Epithelial cell of esophagus (primary cell): ENCODE measurements at regions not wholly inside any gene's neighbourhood (a gene's known extent, or its start where the extent isn't known, plus 50 kb on each side); places are given as distances from the start of the nearest gene placed in this dataset.

ENCODE experiments used
- DNase-seq: peaks from one replicate; pipeline ENCODE4 v3.0.0; 2010; ENCODE audit warnings: low read depth
- H3K4me3 ChIP-seq: 2 replicates; pipeline ENCODE4 v1.5.1; 2011; ENCODE audit warnings: mild to moderate bottlenecking, low read length, control low read depth
- TF ChIP-seq, protein P1 (sequence below): IDR thresholded peaks from 2 replicates; pipeline ENCODE4 v1.5.1; 2011; ENCODE audit warnings: low read depth, mild to moderate bottlenecking, low read length, control low read depth, inconsistent platforms; ENCODE audit not compliant: insufficient read depth; ENCODE audit errors: missing control alignments

DNA sequence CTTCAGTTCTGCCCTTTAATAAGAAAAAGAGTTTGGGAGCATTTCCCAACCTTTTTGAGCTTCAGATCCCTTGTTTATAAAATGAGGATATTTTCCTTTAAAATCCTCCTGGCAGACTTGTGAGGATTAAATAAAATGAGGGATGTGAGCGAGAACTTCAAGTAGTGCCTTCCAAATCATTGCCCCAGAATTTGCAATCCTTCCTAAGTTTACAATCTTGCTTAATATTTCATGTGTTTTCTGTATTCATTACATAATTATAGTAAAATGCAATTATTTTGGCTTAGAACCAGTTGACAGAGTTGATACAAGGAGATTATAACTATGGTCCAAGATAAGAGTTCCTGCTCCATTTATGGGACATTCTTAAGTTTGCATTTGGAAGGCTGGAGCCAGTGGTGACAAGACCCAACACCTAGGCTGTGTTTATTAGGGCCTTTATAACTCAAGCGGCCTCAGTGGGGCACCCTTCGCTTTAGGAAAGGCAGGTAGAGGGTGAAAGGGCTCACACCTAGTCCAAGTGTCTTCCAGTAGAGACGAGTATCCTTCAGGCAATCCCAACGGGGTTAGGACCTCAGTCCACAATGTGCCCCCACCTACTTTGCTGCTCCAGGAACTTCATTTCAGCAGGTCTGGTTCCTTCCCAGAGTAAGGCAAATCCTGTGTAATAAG, 317.5 kb downstream of the WDR11 start:
- TF ChIP-seq, protein P1, sequence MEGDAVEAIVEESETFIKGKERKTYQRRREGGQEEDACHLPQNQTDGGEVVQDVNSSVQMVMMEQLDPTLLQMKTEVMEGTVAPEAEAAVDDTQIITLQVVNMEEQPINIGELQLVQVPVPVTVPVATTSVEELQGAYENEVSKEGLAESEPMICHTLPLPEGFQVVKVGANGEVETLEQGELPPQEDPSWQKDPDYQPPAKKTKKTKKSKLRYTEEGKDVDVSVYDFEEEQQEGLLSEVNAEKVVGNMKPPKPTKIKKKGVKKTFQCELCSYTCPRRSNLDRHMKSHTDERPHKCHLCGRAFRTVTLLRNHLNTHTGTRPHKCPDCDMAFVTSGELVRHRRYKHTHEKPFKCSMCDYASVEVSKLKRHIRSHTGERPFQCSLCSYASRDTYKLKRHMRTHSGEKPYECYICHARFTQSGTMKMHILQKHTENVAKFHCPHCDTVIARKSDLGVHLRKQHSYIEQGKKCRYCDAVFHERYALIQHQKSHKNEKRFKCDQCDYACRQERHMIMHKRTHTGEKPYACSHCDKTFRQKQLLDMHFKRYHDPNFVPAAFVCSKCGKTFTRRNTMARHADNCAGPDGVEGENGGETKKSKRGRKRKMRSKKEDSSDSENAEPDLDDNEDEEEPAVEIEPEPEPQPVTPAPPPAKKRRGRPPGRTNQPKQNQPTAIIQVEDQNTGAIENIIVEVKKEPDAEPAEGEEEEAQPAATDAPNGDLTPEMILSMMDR = no peak
- DNase-seq = no peak
- no peak overlapping the region for H3K4me3 ChIP-seq

DNA sequence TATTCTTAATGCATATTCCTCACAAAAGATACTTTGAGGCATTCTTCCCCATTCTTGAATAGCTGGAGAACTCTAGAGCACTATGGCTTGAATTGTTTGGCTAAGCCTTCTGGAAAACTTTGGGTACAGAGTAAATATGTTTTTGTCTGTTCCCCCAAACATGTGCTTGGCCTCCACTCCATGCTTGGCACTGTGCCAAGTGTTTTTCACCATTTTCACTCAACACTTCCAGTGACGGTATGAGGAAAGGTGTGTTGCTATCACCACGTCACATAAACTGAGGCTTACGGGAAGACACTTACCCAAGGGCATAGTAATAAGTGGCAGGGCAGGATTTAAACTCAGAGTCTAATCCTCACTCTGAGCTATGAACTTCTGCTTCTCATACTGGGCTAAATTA, 318.2 kb downstream of the WDR11 start:
- H3K4me3 ChIP-seq = no peak overlapping the region
- TF ChIP-seq, protein P1 = no peak
- DNase-seq = peak; percentile 25

DNA sequence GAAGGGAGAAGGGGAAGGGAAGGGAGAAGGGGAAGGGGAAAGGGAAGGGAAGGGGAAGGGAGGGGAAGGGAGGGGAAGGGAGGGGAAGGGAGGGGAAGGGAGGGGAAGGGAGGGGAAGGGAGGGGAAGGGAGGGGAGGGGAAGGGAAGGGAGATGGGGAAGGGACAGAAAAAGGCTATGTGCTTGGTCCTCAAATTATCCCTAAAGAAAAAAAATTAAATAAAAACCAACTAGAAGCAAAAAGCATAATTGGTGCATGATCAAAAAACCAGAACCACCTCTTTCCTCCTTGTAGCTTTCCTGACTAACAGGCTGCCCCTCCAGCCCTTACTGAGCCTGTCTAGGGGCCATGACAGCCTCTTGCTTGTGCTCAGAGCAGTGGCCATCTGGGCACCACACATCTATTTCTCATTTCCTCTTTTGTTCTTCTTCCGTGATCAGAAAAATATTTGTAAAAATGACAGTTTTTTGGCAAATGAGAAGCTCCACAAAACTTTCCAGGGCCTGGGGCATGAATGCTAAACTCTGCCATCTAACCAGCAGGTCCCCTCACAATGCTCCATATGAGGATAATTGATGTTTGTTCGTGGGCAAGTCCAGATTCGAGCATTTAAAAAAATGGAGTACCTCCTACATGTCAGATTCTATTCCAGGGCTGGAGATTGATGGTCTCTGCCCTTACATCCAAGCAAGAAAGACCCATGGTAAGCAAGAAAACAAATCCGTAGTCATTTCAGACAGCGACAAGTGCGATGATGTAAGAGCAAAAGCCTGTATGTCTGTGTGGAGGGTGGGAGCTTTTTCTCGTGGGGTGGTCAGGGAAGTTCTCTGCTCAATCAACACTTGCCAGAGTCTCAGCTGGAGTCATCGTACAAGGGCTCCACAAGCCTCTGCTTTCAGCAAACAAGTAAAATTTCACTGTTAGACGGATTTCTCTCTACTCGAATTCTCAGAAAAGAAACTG, 320.9 kb downstream of the WDR11 start:
- H3K4me3 ChIP-seq = no peak overlapping the region
- DNase-seq = no peak
- TF ChIP-seq, protein P1 = no peak

DNA sequence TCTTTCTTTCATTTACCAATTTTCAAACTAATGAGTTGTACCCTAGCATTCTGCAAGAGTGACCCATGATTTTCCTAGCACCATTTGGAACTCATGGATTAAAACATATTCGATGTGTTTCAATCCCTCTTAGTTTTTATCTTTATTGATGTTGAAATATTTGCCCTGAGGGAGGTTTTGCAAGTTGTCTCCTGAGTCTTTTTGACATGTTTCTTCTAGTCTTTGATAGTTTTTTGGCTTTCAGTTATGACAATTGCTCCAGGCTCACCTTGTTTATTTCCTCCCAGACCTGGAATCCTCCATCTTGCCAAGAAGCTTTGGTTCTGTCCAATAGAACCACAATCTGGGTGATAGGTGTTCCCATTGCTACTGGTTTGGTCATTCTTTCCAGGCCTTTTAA, 327.8 kb downstream of the WDR11 start:
- TF ChIP-seq, protein P1 = no peak
- DNase-seq = peak; percentile 84
- H3K4me3 ChIP-seq = no peak overlapping the region

DNA sequence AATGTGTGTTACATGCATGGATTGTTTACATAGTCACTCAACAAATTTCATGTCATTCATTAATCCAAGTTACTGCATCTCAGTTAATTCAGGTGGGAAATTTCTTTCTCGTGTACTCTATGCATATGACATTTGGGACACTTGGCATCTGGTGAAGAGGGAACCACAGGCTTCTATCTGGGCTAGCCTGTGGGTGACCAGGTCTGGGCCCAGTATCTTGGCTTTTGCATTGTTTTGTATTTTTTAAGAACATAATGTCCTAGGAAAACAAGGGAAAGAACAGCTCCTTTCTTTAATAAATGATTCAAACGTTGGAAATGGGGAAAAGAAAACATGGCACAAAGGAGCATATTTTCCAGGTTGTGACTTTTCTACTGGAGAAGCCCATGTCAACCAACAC, 331.1 kb downstream of the WDR11 start:
- H3K4me3 ChIP-seq = no peak overlapping the region
- DNase-seq = no peak
- TF ChIP-seq, protein P1 = no peak

DNA sequence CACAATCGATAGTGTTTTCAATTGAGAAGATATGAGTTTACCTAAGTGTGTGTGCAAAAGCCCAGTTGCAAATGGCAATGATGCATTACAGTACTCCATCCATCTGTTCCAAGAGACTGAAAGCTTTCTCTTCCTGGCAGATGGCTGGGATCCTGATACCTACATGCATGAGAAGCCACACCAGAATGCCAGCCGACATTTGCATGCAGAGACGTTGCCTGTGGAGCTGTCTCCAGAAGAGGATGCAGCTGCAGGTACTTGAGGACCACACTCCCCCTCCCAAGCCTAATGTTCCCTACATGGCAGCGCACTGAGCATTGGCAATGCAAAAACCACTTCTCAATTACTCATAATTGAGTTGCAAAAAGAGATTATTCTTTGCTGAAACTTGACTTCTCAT, 332.1 kb downstream of the WDR11 start:
- H3K4me3 ChIP-seq = no peak overlapping the region
- DNase-seq = no peak
- TF ChIP-seq, protein P1 = no peak
